Urothelium cell line (cell line): ENCODE measurements at regions not wholly inside any gene's neighbourhood (a gene's known extent, or its start where the extent isn't known, plus 50 kb on each side); places are given as distances from the start of the nearest gene placed in this dataset.
"Not testable (repeated sequence)": the region's sequence is repeated elsewhere in the genome, so short reads cannot be mapped to it uniquely, and the experiment has no call there.

Experiments used
- DNase-seq: peaks from one replicate; pipeline ENCODE4 v3.0.0; 2011; ENCODE audit warnings: low spot score, mixed read lengths
- FAIRE-seq: peaks from 2 replicates; lab custom pipeline; 2011; peaks lifted over from hg19 to GRCh38; lab: Jason Lieb, UNC

GRCh38 chr2:215799194-215799593 lies 214.2 kb downstream of the MREG start:
- no peak for DNase-seq
- no peak for FAIRE-seq

GRCh38 chr2:215797676-215798075 lies 215.7 kb downstream of the MREG start:
- DNase-seq (no peak), FAIRE-seq (no peak)

GRCh38 chr2:215796140-215796855 lies 217.1 kb downstream of the MREG start:
- no peak for FAIRE-seq

GRCh38 chr2:215794829-215795546 lies 218.4 kb downstream of the MREG start:
- FAIRE-seq: no peak
- no peak for DNase-seq

More at GRCh38 chr2:215796140-215796855, 217.1 kb downstream of the MREG start:
- peak; percentile 40 for DNase-seq

GRCh38 chr2:215793747-215794595 lies 219.4 kb downstream of the MREG start:
- DNase-seq (peak; percentile 76), FAIRE-seq (no peak)

- DNase-seq (no peak), FAIRE-seq (no peak)
Measured at GRCh38 chr2:215791481-215791937, 221.8 kb downstream of the MREG start.

GRCh38 chr2:215790523-215791421 lies 222.6 kb downstream of the MREG start:
- no peak for FAIRE-seq
- no peak for DNase-seq

- DNase-seq: no peak
- FAIRE-seq: no peak
Measured at GRCh38 chr2:215787565-215788178, 225.7 kb downstream of the MREG start.

- no peak for DNase-seq
- no peak for FAIRE-seq
Measured at GRCh38 chr2:215787025-215787424, 226.3 kb downstream of the MREG start.

GRCh38 chr2:215784371-215784783 lies 229.0 kb downstream of the MREG start:
- DNase-seq (no peak), FAIRE-seq (no peak)

GRCh38 chr2:215783640-215784039 lies 229.7 kb downstream of the MREG start:
- not testable (repeated sequence) for FAIRE-seq, DNase-seq

- DNase-seq (no peak), FAIRE-seq (no peak)
Measured at GRCh38 chr2:215782965-215783364, 230.4 kb downstream of the MREG start.

- DNase-seq: no peak
- no peak for FAIRE-seq
Measured at GRCh38 chr2:215782295-215782694, 231.1 kb downstream of the MREG start.

- no peak for FAIRE-seq
- DNase-seq: no peak
Measured at GRCh38 chr2:215780907-215781685, 232.3 kb downstream of the MREG start.

GRCh38 chr2:215780313-215780712 lies 233.0 kb downstream of the MREG start:
- FAIRE-seq (no peak), DNase-seq (no peak)

- FAIRE-seq: no peak
- DNase-seq: no peak
Measured at GRCh38 chr2:215779912-215780311, 233.4 kb downstream of the MREG start.

- FAIRE-seq (no peak), DNase-seq (no peak)
Measured at GRCh38 chr2:215777465-215778044, 235.8 kb downstream of the MREG start.

GRCh38 chr2:215775106-215775505 lies 238.2 kb downstream of the MREG start:
- DNase-seq (no peak), FAIRE-seq (no peak)

- DNase-seq (peak; percentile 30), FAIRE-seq (no peak)
Measured at GRCh38 chr2:215773728-215774127, 239.6 kb downstream of the MREG start.
